BLaER1 treated with 17β-estradiol and CSF1 and Interleukin-3, amounts not matched to agents 10 nM and 100 nM (cell line): ENCODE measurements at regions not wholly inside any gene's neighbourhood (a gene's known extent, or its start where the extent isn't known, plus 50 kb on each side); places are given as distances from the start of the nearest gene placed in this dataset.

Experiments
- H3K27ac ChIP-seq, 11 experiments: shearing (Covaris generic); formaldehyde crosslinking; 2 replicates each; pipeline ENCODE4 v1.8.1; 2022
- H3K27me3 ChIP-seq, 11 experiments: shearing (Covaris generic); formaldehyde crosslinking; 2 replicates each; pipeline ENCODE4 v1.8.1; 2022
- H3K36me3 ChIP-seq, 11 experiments: shearing (Covaris generic); formaldehyde crosslinking; 2 replicates each; pipeline ENCODE4 v1.8.1; 2022
- H3K4me1 ChIP-seq, 10 experiments: shearing (Covaris generic); formaldehyde crosslinking; 2 replicates each; pipeline ENCODE4 v1.8.1; 2022
- H3K4me2 ChIP-seq, 11 experiments: shearing (Covaris generic); formaldehyde crosslinking; 2 replicates each; pipeline ENCODE4 v1.8.1; 2022
- H3K4me3 ChIP-seq, 10 experiments: shearing (Covaris generic); formaldehyde crosslinking; 2 replicates each; pipeline ENCODE4 v1.8.1; 2022
- H3K9ac ChIP-seq, 11 experiments: shearing (Covaris generic); formaldehyde crosslinking; 2 replicates each; pipeline ENCODE4 v1.8.1; 2022
- H3K9me3 ChIP-seq, 11 experiments: shearing (Covaris generic); formaldehyde crosslinking; replicated peaks in 1 of 11; 2 replicates each; pipeline ENCODE4 v1.8.1; 2022
- H4K20me1 ChIP-seq, 11 experiments: shearing (Covaris generic); formaldehyde crosslinking; 2 replicates each; pipeline ENCODE4 v1.8.1; 2022
- Cebpa-rat ChIP-seq, 11 experiments: shearing (Covaris generic); IDR thresholded peaks; 2 replicates each; pipeline ENCODE4 v1.8.1; 2022

GRCh38 chr13:26993780-26994179, 177.8 kb downstream of the USP12 start:
- Histone ChIP-seq H3K9me3 (peaks cover 0 to 6% (median 0%) of the 10 kb centered on the region in 11 experiments; a peak in 3 of 22 replicates), H3K27me3 (peaks cover 8 to 56% (median 34%) of the 10 kb centered on the region in 11 experiments; a peak in 21 of 22 replicates), H3K4me3 (no peak overlapping the region), H4K20me1 (peaks cover 0 to 20% (median 0%) of the 10 kb centered on the region in 11 experiments; a peak in 7 of 22 replicates), H3K4me2 (no peak overlapping the region), H3K9ac (no peak overlapping the region), H3K36me3 (no peaks in the 10 kb centered on the region), H3K27ac (no peak overlapping the region), H3K4me1 (peaks cover 17 to 25% (median 23%) of the 10 kb centered on the region in 10 experiments)
- TF ChIP-seq Cebpa-rat (IDR thresholded peaks at IDR 0.05): no peak

GRCh38 chr13:26992951-26993719, 178.5 kb downstream of the USP12 start:
- H4K20me1 ChIP-seq: peaks cover 0 to 18% (median 0%) of the 10 kb centered on the region in 11 experiments; a peak in 7 of 22 replicates
- H3K27me3 ChIP-seq: peaks cover 7 to 50% (median 27%) of the 10 kb centered on the region in 11 experiments; a peak in 19 of 22 replicates
- H3K4me1 ChIP-seq: peaks cover 13 to 20% (median 18%) of the 10 kb centered on the region in 10 experiments
- TF ChIP-seq Cebpa-rat (IDR thresholded peaks at IDR 0.05): no peak
- no peak overlapping the region for H3K4me3 ChIP-seq
- H3K36me3 ChIP-seq: no peaks in the 10 kb centered on the region
- no peak overlapping the region for H3K27ac ChIP-seq
- peaks cover 0 to 6% (median 0%) of the 10 kb centered on the region in 11 experiments; a peak in 3 of 22 replicates for H3K9me3 ChIP-seq
- H3K4me2 ChIP-seq: no peak overlapping the region
- no peak overlapping the region for H3K9ac ChIP-seq

- Histone ChIP-seq H3K4me1 (peaks cover 0 to 5% (median 3%) of the 10 kb centered on the region in 10 experiments; a peak in 14 of 20 replicates), H3K4me2 (no peak overlapping the region), H3K27me3 (peaks cover 7 to 45% (median 21%) of the 10 kb centered on the region in 11 experiments; a peak in 19 of 22 replicates), H4K20me1 (peaks cover 0 to 5% (median 0%) of the 10 kb centered on the region in 11 experiments; a peak in 6 of 22 replicates), H3K36me3 (no peaks in the 10 kb centered on the region), H3K27ac (no peak overlapping the region), H3K9ac (no peak overlapping the region), H3K4me3 (no peak overlapping the region), H3K9me3 (peaks cover 0 to 6% (median 0%) of the 10 kb centered on the region in 11 experiments; a peak in 3 of 22 replicates)
- TF ChIP-seq Cebpa-rat (IDR thresholded peaks at IDR 0.05): no peak
Observed at GRCh38 chr13:26991508-26992181, 180.0 kb downstream of the USP12 start.

GRCh38 chr13:26989957-26990713, 181.5 kb downstream of the USP12 start:
- Histone ChIP-seq H3K4me2 (no peak overlapping the region), H3K27me3 (peaks cover 6 to 31% (median 14%) of the 10 kb centered on the region in 11 experiments; a peak in 19 of 22 replicates), H3K9ac (no peak overlapping the region), H3K36me3 (no peaks in the 10 kb centered on the region), H3K4me3 (no peak overlapping the region), H3K4me1 (peaks cover 0 to under 1% (median 0%) of the 10 kb centered on the region in 10 experiments; a peak in 2 of 20 replicates), H3K9me3 (no peaks in the 10 kb centered on the region), H3K27ac (no peak overlapping the region), H4K20me1 (peaks cover 0 to 5% (median 0%) of the 10 kb centered on the region in 11 experiments; a peak in 6 of 22 replicates)
- TF ChIP-seq Cebpa-rat (IDR thresholded peaks at IDR 0.05): no peak

GRCh38 chr13:26989261-26989956, 182.2 kb downstream of the USP12 start:
- TF ChIP-seq Cebpa-rat (IDR thresholded peaks at IDR 0.05): no peak
- H3K4me1 ChIP-seq: peaks cover 0 to 6% (median 0%) of the 10 kb centered on the region in 10 experiments; a peak in 4 of 20 replicates
- H3K9ac ChIP-seq: no peak overlapping the region
- no peak overlapping the region for H3K4me3 ChIP-seq
- H3K36me3 ChIP-seq: no peaks in the 10 kb centered on the region
- H3K4me2 ChIP-seq: no peak overlapping the region
- H3K9me3 ChIP-seq: no peaks in the 10 kb centered on the region
- no peaks in the 10 kb centered on the region; a peak in 5 of 22 replicates for H4K20me1 ChIP-seq
- H3K27me3 ChIP-seq: peaks cover 0 to 24% (median 7%) of the 10 kb centered on the region in 11 experiments; a peak in 16 of 22 replicates
- H3K27ac ChIP-seq: no peak overlapping the region

GRCh38 chr13:26988059-26988769, 183.4 kb downstream of the USP12 start:
- H3K27ac ChIP-seq: no peak overlapping the region
- H3K36me3 ChIP-seq: no peaks in the 10 kb centered on the region
- H3K9me3 ChIP-seq: no peaks in the 10 kb centered on the region
- no peak overlapping the region for H3K4me3 ChIP-seq
- no peak overlapping the region for H3K9ac ChIP-seq
- peaks cover 0 to 18% (median 8%) of the 10 kb centered on the region in 10 experiments; a peak in 16 of 20 replicates for H3K4me1 ChIP-seq
- H3K27me3 ChIP-seq: peaks cover 0 to 14% (median 0%) of the 10 kb centered on the region in 11 experiments; a peak in 5 of 22 replicates
- H4K20me1 ChIP-seq: no peaks in the 10 kb centered on the region; a peak in 5 of 22 replicates
- no peak for TF ChIP-seq Cebpa-rat (IDR thresholded peaks at IDR 0.05)
- no peak overlapping the region for H3K4me2 ChIP-seq

GRCh38 chr13:26987486-26988013, 184.1 kb downstream of the USP12 start:
- Histone ChIP-seq H3K27ac (no peak overlapping the region), H4K20me1 (no peaks in the 10 kb centered on the region; a peak in 2 of 22 replicates), H3K4me2 (no peak overlapping the region), H3K9ac (no peak overlapping the region), H3K4me1 (peaks cover 0 to 25% (median 11%) of the 10 kb centered on the region in 10 experiments; a peak in 16 of 20 replicates), H3K27me3 (peaks cover 0 to 8% (median 0%) of the 10 kb centered on the region in 11 experiments; a peak in 4 of 22 replicates), H3K9me3 (no peaks in the 10 kb centered on the region), H3K4me3 (no peak overlapping the region), H3K36me3 (no peaks in the 10 kb centered on the region)
- TF ChIP-seq Cebpa-rat (IDR thresholded peaks at IDR 0.05): no peak
